Heart left ventricle (tissue), 16 donors: ENCODE measurements at regions not wholly inside any gene's neighbourhood (a gene's known extent, or its start where the extent isn't known, plus 50 kb on each side); places are given as distances from the start of the nearest gene placed in this dataset.
"Not testable (repeated sequence)": the region's sequence is repeated elsewhere in the genome, so short reads cannot be mapped to it uniquely, and the experiment has no call there.

Source experiments
- ATAC-seq, 4 donors: fragments of 200-7000 bp; cut with Tn5 transposase; one replicate each; pipeline ENCODE4 v1.9.1; 2020 to 2022; ENCODE audit warnings: moderate library complexity in 4 of 4, mild to moderate bottlenecking in 3 of 4, moderate number of reproducible peaks in 1 of 4
- DNase-seq, 5 donors: peaks; one replicate each; pipeline ENCODE4 v3.0.0-alpha.2; 2020
- H3K27ac ChIP-seq, 12 donors: fragments of 200-600 bp; sonication (generic) in 4 of 12; one replicate each; pipeline versions ENCODE4 v1.5.0 to v1.8.0; 2016 to 2022; ENCODE audit warnings: mild to moderate bottlenecking in 2 of 12
- H3K27me3 ChIP-seq, 9 donors: fragments of 200-600 bp; sonication (generic) in 2 of 9; one replicate each; pipeline versions ENCODE4 v1.5.1 to v1.8.0; 2016 to 2022; ENCODE audit warnings: mild to moderate bottlenecking in 3 of 9
- H3K36me3 ChIP-seq, 9 donors: fragments of 200-600 bp; sonication (generic) in 2 of 9; one replicate each; pipeline versions ENCODE4 v1.5.0 to v1.8.0; 2018 to 2022; ENCODE audit warnings: mild to moderate bottlenecking in 2 of 9
- H3K4me1 ChIP-seq, 12 donors: fragments of 200-600 bp; sonication (generic) in 4 of 12; one replicate each; pipeline versions ENCODE4 v1.5.0 to v1.8.0; 2016 to 2022; ENCODE audit warnings: mild to moderate bottlenecking in 3 of 12
- H3K4me3 ChIP-seq, 12 donors: fragments of 200-600 bp; sonication (generic) in 4 of 12; one replicate each; pipeline versions ENCODE4 v1.5.0 to v1.8.0; 2017 to 2022; ENCODE audit warnings: mild to moderate bottlenecking in 9 of 12, moderate library complexity in 4 of 12
- H3K9me3 ChIP-seq, 12 donors: fragments of 200-600 bp; sonication (generic) in 4 of 12; one replicate each; pipeline versions ENCODE4 v1.5.0 to v1.8.0; 2016 to 2022; ENCODE audit warnings: mild to moderate bottlenecking in 1 of 12
- POLR2A ChIP-seq, 2 donors: fragments of 450-650 bp; IDR thresholded peaks; one replicate each; pipeline ENCODE4 v1.6.1; 2017; ENCODE audit warnings: antibody characterized with exemption in 2 of 2, mild to moderate bottlenecking in 2 of 2, moderate library complexity in 2 of 2
- WGBS, 4 donors: extraction: QIAGEN DNeasy Blood & Tissue Kit in 2 of 4; methylation state at CpG; one replicate each; pipeline versions ENCODE4 v1.1.5 to v1.1.7; 2013 to 2018; 5-methylcytosine and 5-hydroxymethylcytosine counted together
- intact Hi-C, 10 donors: fragments of 100-400 bp; cut with DNase I; formaldehyde crosslinking; loops; one replicate each; pipeline versions ENCODE4 v1.11.1 to v1.14.2; 2022
- TF ChIP-seq, protein P1 (sequence below), 12 donors: fragments of 200-600 bp; sonication (generic) in 4 of 12; IDR thresholded peaks; one replicate each; pipeline versions ENCODE4 v1.5.0 to v1.8.0; 2018 to 2022; ENCODE audit warnings: antibody characterized with exemption in 12 of 12, mild to moderate bottlenecking in 5 of 12
- donor health status: ischemic (EF 13 %, LVEDD 7.1; RV severe dilation, severe dysfunction).
- donor health status: healthy with polysubstance abuse.
- donor health status: DM: no; HTN: yes; CAD: no.
- donor health status: DM: no; HTN: no; CAD: no.
- donor health status: ischemic (EF 25% LVEDD 6.9; RV normal size, moderate dysfunction).
- donor health status: ischemic (EF 25% LVEDD 5.7; RV mildly dilated, moderate dysfunction).
- donor health status: healthy.
- donor health status: DM: yes; HTN: yes; CAD: no.
- donor health status: ischemic (EF 35%, LVEDD 5.7; RV mildly dilated, moderate dysfunction).
- donor health status: nonischemic (EF 11% LVEDD 7.7; RV severe dilation, severe dysfunction).
- donor health status: DM: yes; HTN: yes; CAD: no.
- donor health status: PGD.
- donor health status: ischemic (EF 29% LVEDD 5.4; RV normal size, mild dysfunction).
- donor health status: nonischemic (EF 23%, LVEDD 6.1; RV moderate dilation, normal function).

DNA sequence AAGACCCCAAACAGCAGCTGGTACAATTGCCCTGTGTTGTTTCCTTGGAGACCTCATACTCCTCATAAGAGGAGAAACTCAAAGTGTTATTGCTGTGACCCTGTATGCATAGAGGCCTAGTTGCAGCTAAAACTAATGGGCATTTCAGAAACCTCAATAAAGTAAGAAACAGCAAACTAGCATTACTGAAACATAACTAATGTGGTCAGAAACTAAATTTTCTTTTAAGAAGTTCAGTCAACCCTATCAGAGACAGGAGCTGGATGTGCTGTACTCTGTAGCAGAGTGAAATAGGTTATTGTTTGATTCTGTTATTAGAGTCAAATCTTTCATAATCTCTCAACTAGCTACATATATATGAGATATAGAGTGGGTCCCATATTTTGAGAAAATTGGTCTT lies 257.5 kb upstream of the IRS4 start:
- TF ChIP-seq, protein P1, sequence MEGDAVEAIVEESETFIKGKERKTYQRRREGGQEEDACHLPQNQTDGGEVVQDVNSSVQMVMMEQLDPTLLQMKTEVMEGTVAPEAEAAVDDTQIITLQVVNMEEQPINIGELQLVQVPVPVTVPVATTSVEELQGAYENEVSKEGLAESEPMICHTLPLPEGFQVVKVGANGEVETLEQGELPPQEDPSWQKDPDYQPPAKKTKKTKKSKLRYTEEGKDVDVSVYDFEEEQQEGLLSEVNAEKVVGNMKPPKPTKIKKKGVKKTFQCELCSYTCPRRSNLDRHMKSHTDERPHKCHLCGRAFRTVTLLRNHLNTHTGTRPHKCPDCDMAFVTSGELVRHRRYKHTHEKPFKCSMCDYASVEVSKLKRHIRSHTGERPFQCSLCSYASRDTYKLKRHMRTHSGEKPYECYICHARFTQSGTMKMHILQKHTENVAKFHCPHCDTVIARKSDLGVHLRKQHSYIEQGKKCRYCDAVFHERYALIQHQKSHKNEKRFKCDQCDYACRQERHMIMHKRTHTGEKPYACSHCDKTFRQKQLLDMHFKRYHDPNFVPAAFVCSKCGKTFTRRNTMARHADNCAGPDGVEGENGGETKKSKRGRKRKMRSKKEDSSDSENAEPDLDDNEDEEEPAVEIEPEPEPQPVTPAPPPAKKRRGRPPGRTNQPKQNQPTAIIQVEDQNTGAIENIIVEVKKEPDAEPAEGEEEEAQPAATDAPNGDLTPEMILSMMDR (IDR thresholded peaks at IDR 0.05) = no peak
- TF ChIP-seq POLR2A (IDR thresholded peaks at IDR 0.05) = no peak
- H3K36me3 ChIP-seq = no peaks in the 10 kb centered on the region
- H3K4me3 ChIP-seq = no peak overlapping the region
- no peak overlapping the region for H3K27ac ChIP-seq
- H3K27me3 ChIP-seq = peaks cover 0 to 9% (median 0%) of the 10 kb centered on the region in 9 donors
- H3K9me3 ChIP-seq = peaks cover 0 to 9% (median 0%) of the 10 kb centered on the region in 12 donors
- DNase-seq (no peak), ATAC-seq (no peak)
- intact Hi-C loops = no loop called here
- H3K4me1 ChIP-seq = no peaks in the 10 kb centered on the region

DNA sequence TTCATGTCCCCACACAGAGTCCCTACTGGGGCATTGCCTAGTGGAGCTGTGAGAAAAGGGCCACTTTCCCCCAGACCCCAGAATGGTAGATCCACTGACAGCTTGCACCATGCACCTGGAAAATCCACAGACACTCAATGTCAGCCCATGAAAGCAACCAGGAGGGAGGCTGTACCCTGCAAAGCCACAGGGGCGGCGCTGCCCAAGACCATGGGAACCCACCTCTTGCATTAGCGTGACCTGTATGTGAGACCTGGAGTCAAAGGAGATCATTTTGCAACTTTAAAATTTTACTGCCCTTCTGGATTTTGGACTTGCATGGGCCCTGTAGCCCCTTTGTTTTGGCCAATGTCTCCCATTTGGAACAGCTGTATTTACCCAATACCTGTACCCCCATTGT lies 236.5 kb upstream of the IRS4 start:
- DNase-seq, ATAC-seq, H3K4me3 ChIP-seq, H3K36me3 ChIP-seq, H3K27ac ChIP-seq, intact Hi-C loops, H3K9me3 ChIP-seq, H3K4me1 ChIP-seq, H3K27me3 ChIP-seq: not testable (repeated sequence)
- 85 to 97% (median 92%) methylated on average over 3 of the region's 3 CpGs for WGBS, 4 donors

DNA sequence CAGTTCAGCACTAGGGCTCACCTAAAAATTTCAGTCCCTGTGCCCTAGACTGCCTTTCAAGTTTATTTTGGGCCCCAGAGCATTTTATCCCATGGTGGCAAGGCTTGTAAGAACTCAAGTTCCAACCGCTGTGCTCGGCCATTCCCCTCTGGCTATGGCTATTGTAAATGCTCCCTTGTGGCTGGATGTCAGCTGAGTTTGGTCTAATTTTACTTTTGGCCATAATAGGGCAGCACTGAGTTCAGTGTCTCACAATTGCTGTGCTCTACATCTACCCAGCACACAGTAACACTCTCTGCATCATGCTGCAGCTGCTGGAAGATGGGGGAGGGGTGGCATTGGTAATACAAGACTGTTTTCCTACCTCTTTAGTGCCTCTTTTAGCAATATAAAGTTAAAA lies 210.8 kb upstream of the IRS4 start:
- DNase-seq (no peak), ATAC-seq (no peak)
- 76 to 90% (median 82%) methylated on average over 2 of the region's 2 CpGs for WGBS, 4 donors
- intact Hi-C loops = no loop called here
- Histone ChIP-seq H3K27ac (no peak overlapping the region), H3K4me1 (no peaks in the 10 kb centered on the region), H3K36me3 (no peaks in the 10 kb centered on the region), H3K9me3 (no peaks in the 10 kb centered on the region), H3K4me3 (no peak overlapping the region), H3K27me3 (no peaks in the 10 kb centered on the region)
- TF ChIP-seq, protein P1 (IDR thresholded peaks at IDR 0.05) = no peak
- TF ChIP-seq POLR2A (IDR thresholded peaks at IDR 0.05) = no peak

DNA sequence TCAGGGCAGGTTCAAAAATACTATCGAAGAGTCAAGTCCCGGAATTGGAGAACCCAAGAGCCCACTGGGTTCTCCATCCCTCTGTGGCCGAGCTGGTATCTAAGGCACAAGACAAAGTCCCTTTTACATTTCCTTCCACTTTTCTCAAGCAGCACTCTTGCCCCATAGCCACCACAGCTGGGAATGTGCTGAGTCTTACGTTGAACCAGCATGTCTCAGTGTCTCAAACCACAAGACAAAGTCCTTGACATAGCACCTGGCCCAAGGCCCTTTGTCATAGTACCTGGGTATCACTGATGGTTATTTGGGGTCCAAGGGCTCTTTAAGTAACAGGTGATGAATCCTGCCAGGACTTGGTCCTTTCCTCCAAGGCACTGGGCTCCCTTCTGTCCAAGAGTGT lies 210.2 kb upstream of the IRS4 start:
- TF ChIP-seq, protein P1 (IDR thresholded peaks at IDR 0.05) = no peak
- no peak for TF ChIP-seq POLR2A (IDR thresholded peaks at IDR 0.05)
- DNase-seq (no peak), ATAC-seq (no peak)
- Histone ChIP-seq H3K36me3 (no peaks in the 10 kb centered on the region), H3K4me3 (no peak overlapping the region), H3K9me3 (no peaks in the 10 kb centered on the region), H3K27ac (no peak overlapping the region), H3K4me1 (no peaks in the 10 kb centered on the region), H3K27me3 (no peaks in the 10 kb centered on the region)
- 71 to 86% (median 77%) methylated on average over 4 of the region's 4 CpGs for WGBS, 4 donors
- intact Hi-C loops = no loop called here

DNA sequence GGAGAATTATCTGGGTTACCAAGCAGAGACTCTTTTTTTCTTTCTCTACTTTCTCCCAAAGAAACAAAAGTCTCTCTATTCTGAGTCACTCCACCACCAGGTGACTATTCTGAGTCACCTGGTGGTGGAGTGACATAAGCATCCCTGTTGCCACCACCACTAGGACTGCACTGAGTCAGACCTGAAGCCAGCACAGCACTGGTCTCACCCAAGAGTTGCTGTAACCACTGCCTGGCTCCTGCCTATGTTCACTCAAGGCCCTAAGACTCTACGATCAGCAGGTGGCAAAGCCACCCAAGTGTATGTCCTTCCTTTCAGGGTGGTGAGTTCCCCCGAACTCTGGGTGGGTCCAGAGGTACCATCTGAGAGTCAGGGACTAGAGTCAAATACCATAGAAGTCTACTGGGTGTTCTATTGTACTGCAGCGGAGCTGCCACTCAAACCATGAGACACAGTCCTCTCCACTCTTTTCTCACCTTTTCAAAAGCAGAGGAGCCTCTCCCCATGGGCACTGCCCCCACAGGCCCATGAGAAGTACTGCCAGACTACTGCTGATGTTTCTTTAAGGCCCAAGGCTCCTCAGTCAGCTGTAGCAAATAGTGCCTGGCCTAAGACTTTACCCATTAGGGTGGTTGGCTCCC lies 209.6 kb upstream of the IRS4 start:
- no peak overlapping the region for H3K27ac ChIP-seq
- no peaks in the 10 kb centered on the region for H3K4me1 ChIP-seq
- TF ChIP-seq, protein P1 (IDR thresholded peaks at IDR 0.05) = no peak
- TF ChIP-seq POLR2A (IDR thresholded peaks at IDR 0.05) = no peak
- no peaks in the 10 kb centered on the region for H3K36me3 ChIP-seq
- H3K27me3 ChIP-seq = no peaks in the 10 kb centered on the region
- no peaks in the 10 kb centered on the region for H3K9me3 ChIP-seq
- H3K4me3 ChIP-seq = no peak overlapping the region
- no peak for ATAC-seq
- intact Hi-C loops = no loop called here
- 44 to 73% (median 54%) methylated on average over 2 to 3 of the region's 3 CpGs for WGBS, 4 donors
- no peak for DNase-seq
